ENCODE measurements at regions not wholly inside any gene's neighbourhood (a gene's known extent, or its start where the extent isn't known, plus 50 kb on each side); places are given as distances from the start of the nearest gene placed in this dataset.

DNA sequence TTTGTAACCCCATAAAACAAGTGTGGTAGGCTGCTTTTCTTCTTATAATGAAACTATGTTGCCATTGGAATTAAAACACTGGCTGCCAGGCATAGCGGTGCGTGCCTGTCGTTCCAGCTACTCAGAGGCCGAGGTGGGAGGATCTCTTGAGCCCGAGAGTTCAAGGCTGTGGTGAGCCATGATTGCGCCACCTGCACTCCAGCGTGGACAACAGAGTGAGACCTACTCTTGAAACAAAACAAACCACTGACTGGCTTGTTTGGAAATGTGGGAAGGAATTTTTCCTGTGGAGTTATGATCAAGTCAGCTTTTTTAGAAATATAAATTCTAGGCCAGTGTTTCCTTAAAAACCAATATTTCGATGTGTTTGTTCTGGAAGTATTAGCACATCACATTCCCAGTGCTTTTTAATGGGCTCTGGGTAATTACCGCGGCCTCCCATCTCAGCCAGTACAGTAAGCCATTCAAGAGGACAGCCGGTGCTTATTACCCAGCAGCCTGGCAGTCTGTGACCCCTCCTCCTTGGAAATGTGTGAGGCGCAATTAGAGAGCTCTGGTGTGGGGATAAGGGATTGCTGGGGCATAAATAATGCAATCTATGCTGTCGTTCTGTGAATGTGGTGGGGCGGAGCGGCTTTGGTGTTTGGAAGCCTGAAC, 58.3 kb upstream of the TRAK1 start:
- TF ChIP-seq EZH2 (IDR thresholded peaks at IDR 0.05; ENCODE audit: insufficient read depth, poor library complexity, severe bottlenecking) (no peak), EZH2phosphoT487 (IDR thresholded peaks at IDR 0.05; ENCODE audit: insufficient read depth, low read depth) (no peak)
